ENCODE measurements at regions not wholly inside any gene's neighbourhood (a gene's known extent, or its start where the extent isn't known, plus 50 kb on each side); places are given as distances from the start of the nearest gene placed in this dataset.

DNA sequence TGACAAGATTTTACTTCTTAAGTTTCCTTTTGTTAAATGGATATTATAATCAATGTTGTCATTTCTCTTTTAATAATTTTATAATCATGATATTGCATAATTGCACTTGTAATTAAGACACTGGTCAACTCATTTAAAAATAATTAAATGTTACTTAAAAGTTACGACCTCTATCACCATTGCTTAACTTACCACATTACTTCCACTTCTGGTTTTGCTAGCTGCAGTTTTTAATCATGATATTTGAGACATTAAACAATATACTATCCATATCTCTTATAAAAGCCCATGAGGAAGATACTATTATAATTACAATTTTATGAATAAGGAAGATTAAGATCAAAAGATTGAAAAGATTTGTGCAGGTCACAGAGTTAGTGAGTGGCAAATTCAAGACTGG is 502.0 kb downstream of the RNF144A start:
- Histone ChIP-seq H3K27me3 (peaks cover 3% of the 10 kb centered on the region), H3K4me3 (no peak overlapping the region), H3K27ac (no peak overlapping the region), H3K36me3 (no peaks in the 10 kb centered on the region), H3K4me1 (no peaks in the 10 kb centered on the region), H3K9me3 (no peaks in the 10 kb centered on the region)
- in situ Hi-C loops (cut with MboI; ENCODE audit: low pct_ligation_motif_present in 1 of 4, low pct_unique_long_range_greater_than_20kb in 1 of 4, low sequenced_read_pairs in 3 of 4) (no loop called here), intact Hi-C loops (cut with DNase I; ENCODE audit: low total_unique reads) (no loop called here)
- TF ChIP-seq, protein P1, sequence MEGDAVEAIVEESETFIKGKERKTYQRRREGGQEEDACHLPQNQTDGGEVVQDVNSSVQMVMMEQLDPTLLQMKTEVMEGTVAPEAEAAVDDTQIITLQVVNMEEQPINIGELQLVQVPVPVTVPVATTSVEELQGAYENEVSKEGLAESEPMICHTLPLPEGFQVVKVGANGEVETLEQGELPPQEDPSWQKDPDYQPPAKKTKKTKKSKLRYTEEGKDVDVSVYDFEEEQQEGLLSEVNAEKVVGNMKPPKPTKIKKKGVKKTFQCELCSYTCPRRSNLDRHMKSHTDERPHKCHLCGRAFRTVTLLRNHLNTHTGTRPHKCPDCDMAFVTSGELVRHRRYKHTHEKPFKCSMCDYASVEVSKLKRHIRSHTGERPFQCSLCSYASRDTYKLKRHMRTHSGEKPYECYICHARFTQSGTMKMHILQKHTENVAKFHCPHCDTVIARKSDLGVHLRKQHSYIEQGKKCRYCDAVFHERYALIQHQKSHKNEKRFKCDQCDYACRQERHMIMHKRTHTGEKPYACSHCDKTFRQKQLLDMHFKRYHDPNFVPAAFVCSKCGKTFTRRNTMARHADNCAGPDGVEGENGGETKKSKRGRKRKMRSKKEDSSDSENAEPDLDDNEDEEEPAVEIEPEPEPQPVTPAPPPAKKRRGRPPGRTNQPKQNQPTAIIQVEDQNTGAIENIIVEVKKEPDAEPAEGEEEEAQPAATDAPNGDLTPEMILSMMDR (IDR thresholded peaks at IDR 0.05): no peak
- TF ChIP-seq EP300 (IDR thresholded peaks at IDR 0.05; ENCODE audit: low read depth): no peak
- TF ChIP-seq POLR2AphosphoS5 (IDR thresholded peaks at IDR 0.05): no peak
- no peak for TF ChIP-seq POLR2A (IDR thresholded peaks at IDR 0.05)
- DNase-seq: no peak
- 80 to 91% methylated on average over 1 of the region's 1 CpG for WGBS, 2 donors (ENCODE audit: low coverage in 1 of 2)

DNA sequence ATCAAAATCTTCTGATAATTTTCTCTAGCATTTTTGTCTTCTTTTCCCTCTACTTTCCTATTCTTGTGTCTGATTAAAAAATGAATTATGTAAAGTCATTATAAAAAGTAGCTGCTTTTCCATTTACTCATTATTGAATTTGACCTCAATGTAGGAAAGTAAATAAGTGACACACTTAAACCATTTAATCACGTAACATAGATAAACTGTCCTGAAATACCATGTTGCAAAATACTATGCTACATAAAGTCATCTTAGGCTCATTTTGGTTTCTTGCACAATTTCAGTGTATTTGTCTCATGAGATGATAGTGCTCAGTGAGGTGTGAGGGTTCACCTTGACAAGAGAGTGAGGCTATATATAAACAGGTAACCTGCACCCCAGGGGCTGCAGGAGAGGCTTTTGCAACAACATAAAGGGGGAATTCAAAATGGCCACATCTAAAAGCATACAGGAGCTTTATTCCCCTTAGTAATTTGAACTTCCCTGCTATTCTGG is 502.7 kb downstream of the RNF144A start:
- H3K36me3 ChIP-seq: no peaks in the 10 kb centered on the region
- intact Hi-C loops (cut with DNase I; ENCODE audit: low total_unique reads): no loop called here
- no peaks in the 10 kb centered on the region for H3K9me3 ChIP-seq
- H3K27me3 ChIP-seq: peaks cover 3% of the 10 kb centered on the region
- no peak overlapping the region for H3K27ac ChIP-seq
- no peaks in the 10 kb centered on the region for H3K4me1 ChIP-seq
- TF ChIP-seq EP300 (IDR thresholded peaks at IDR 0.05; ENCODE audit: low read depth) (no peak), POLR2AphosphoS5 (IDR thresholded peaks at IDR 0.05) (no peak), POLR2A (IDR thresholded peaks at IDR 0.05) (no peak)
- TF ChIP-seq, protein P1 (IDR thresholded peaks at IDR 0.05): no peak
- 70 to 77% methylated on average over 1 of the region's 1 CpG for WGBS, 2 donors (ENCODE audit: low coverage in 1 of 2)
- H3K4me3 ChIP-seq: no peak overlapping the region
- DNase-seq: no peak
- in situ Hi-C loops (cut with MboI; ENCODE audit: low pct_ligation_motif_present in 1 of 4, low pct_unique_long_range_greater_than_20kb in 1 of 4, low sequenced_read_pairs in 3 of 4): loop anchor here in 3 of 4 donors (5.0 to 10.0 kb wide), 3 partner anchors 255 to 1267 kb away; partner anchors contain the start of gene ID2 (in 2 of the 3)

DNA sequence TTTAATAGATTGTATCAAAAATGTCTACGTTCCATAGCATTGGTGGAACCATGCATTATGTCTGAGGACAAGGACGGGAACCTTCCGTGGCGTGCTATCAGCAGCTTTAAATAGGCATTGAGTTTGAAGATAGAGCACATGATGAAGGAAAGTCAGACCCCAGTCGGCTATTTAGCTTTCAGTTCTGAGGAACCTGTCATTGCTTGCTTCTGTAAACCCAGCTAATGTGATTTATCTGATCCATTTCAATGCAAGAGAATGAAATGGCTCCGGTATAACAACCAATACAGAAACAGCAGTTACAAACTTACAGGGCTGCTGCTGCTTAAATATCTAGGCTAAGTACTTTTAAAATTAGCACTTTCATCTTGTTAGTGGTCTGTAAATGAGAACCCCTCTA is 503.3 kb downstream of the RNF144A start:
- Histone ChIP-seq H3K36me3 (no peaks in the 10 kb centered on the region), H3K27me3 (peaks cover 6% of the 10 kb centered on the region), H3K4me3 (no peak overlapping the region), H3K27ac (no peak overlapping the region), H3K9me3 (no peaks in the 10 kb centered on the region), H3K4me1 (no peaks in the 10 kb centered on the region)
- DNase-seq: no peak
- TF ChIP-seq, protein P1 (IDR thresholded peaks at IDR 0.05): no peak
- TF ChIP-seq POLR2AphosphoS5 (IDR thresholded peaks at IDR 0.05) (no peak), EP300 (IDR thresholded peaks at IDR 0.05; ENCODE audit: low read depth) (no peak), POLR2A (IDR thresholded peaks at IDR 0.05) (no peak)
- in situ Hi-C loops (cut with MboI; ENCODE audit: low pct_ligation_motif_present in 1 of 4, low pct_unique_long_range_greater_than_20kb in 1 of 4, low sequenced_read_pairs in 3 of 4) (loop anchor here in 3 of 4 donors (5.0 to 10.0 kb wide), 3 partner anchors 254 to 1267 kb away; partner anchors contain the start of gene ID2 (in 2 of the 3)), intact Hi-C loops (cut with DNase I; ENCODE audit: low total_unique reads) (no loop called here)
- 90 to 97% methylated on average over 6 of the region's 6 CpGs for WGBS, 2 donors (ENCODE audit: low coverage in 1 of 2)

DNA sequence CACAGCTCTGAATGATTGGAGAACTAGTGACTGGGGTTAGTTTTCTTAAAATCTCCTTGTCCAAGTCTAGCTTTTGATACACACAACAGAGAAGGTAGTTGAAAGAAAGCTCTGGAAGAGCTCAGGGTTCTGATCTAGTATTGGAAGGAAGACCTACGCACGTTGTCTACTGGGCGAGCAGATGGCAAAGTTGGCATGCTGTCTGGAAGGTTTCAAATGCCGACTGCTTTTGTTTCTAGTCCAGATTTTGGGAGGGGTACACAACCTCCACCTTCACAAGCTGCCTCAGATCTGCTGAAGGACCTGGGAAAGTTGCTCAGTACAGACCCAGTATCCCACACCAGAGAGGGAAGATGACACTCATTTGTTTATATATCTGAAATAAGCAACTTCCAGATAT is 507.3 kb downstream of the RNF144A start:
- H3K36me3 ChIP-seq: no peaks in the 10 kb centered on the region
- 50 to 67% methylated on average over 2 to 4 of the region's 4 CpGs for WGBS, 2 donors (ENCODE audit: low coverage in 1 of 2)
- no peak overlapping the region for H3K27ac ChIP-seq
- no peak for DNase-seq
- H3K9me3 ChIP-seq: no peaks in the 10 kb centered on the region
- TF ChIP-seq EP300 (IDR thresholded peaks at IDR 0.05; ENCODE audit: low read depth) (no peak), POLR2AphosphoS5 (IDR thresholded peaks at IDR 0.05) (no peak), POLR2A (IDR thresholded peaks at IDR 0.05) (no peak)
- TF ChIP-seq, protein P1 (IDR thresholded peaks at IDR 0.05): no peak
- intact Hi-C loops (cut with DNase I; ENCODE audit: low total_unique reads): no loop called here
- in situ Hi-C loops (cut with MboI; ENCODE audit: low pct_ligation_motif_present in 1 of 4, low pct_unique_long_range_greater_than_20kb in 1 of 4, low sequenced_read_pairs in 3 of 4): loop anchor here in 3 of 4 donors (5.0 to 10.0 kb wide), 3 partner anchors 250 to 1263 kb away; partner anchors contain the start of gene ID2 (in 2 of the 3)
- H3K4me3 ChIP-seq: no peak overlapping the region
- H3K4me1 ChIP-seq: no peaks in the 10 kb centered on the region
- peaks cover 16% of the 10 kb centered on the region for H3K27me3 ChIP-seq
